ENCODE measurements at regions not wholly inside any gene's neighbourhood (a gene's known extent, or its start where the extent isn't known, plus 50 kb on each side); places are given as distances from the start of the nearest gene placed in this dataset.
"Not testable (repeated sequence)": the region's sequence is repeated elsewhere in the genome, so short reads cannot be mapped to it uniquely, and the experiment has no call there.

DNA sequence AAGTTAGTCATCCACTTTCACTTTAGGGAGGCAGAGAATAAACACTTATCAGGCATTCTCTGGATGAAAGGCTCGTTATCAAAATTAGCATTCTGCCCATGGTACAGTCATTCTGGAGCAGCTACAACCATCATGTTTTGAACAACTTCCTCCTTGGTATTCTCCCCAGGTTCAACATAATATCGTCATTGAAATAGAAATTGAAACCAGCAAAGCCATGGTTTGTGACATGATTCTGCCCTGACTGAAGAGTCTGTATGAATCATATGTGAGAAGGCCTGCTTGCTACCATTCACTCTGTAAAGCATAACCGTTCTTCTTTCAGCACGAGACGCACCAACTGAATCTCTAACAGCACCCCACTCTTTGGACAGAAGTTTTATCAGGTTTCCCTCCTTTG lies 127.5 kb upstream of the RADX start:
- H3K9me3 ChIP-seq (ENCODE audit: control insufficient read depth, low read length): no peaks in the 10 kb centered on the region
- no peak overlapping the region for H3K27ac Mint-ChIP-seq
- H3K4me3 ChIP-seq (ENCODE audit: low read length): no peak overlapping the region
- H3K9me3 Mint-ChIP-seq: peaks cover 28% of the 10 kb centered on the region
- H3K4me3 Mint-ChIP-seq: no peak overlapping the region
- no peaks in the 10 kb centered on the region for H3K36me3 Mint-ChIP-seq (ENCODE audit: low read depth)
- WGBS, 2 experiments (ENCODE audit: insufficient coverage in 1 of 2, insufficient read length in 1 of 2): 86 to 88% methylated on average over 1 to 5 of the region's 5 CpGs
- TF ChIP-seq, protein P1, sequence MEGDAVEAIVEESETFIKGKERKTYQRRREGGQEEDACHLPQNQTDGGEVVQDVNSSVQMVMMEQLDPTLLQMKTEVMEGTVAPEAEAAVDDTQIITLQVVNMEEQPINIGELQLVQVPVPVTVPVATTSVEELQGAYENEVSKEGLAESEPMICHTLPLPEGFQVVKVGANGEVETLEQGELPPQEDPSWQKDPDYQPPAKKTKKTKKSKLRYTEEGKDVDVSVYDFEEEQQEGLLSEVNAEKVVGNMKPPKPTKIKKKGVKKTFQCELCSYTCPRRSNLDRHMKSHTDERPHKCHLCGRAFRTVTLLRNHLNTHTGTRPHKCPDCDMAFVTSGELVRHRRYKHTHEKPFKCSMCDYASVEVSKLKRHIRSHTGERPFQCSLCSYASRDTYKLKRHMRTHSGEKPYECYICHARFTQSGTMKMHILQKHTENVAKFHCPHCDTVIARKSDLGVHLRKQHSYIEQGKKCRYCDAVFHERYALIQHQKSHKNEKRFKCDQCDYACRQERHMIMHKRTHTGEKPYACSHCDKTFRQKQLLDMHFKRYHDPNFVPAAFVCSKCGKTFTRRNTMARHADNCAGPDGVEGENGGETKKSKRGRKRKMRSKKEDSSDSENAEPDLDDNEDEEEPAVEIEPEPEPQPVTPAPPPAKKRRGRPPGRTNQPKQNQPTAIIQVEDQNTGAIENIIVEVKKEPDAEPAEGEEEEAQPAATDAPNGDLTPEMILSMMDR (conservative IDR thresholded peaks at IDR 0.05): no peak
- no peak overlapping the region for H3K9ac ChIP-seq (ENCODE audit: extremely low read depth, low read length, poor library complexity, severe bottlenecking)
- peaks cover 6% of the 10 kb centered on the region for H3K27me3 ChIP-seq (ENCODE audit: control insufficient read depth, insufficient read depth, low read length, poor library complexity, severe bottlenecking)
- H3K27ac ChIP-seq (ENCODE audit: low read depth, low read length): no peak overlapping the region
- H3K4me1 Mint-ChIP-seq: no peaks in the 10 kb centered on the region
- no peaks in the 10 kb centered on the region for H3K4me1 ChIP-seq (ENCODE audit: control insufficient read depth, insufficient read depth, low read length)
- no peak for DNase-seq
- H3K27me3 Mint-ChIP-seq (ENCODE audit: insufficient read depth): peaks cover 40% of the 10 kb centered on the region
- H3K36me3 ChIP-seq (ENCODE audit: control insufficient read depth, insufficient read depth, low read length): no peaks in the 10 kb centered on the region

DNA sequence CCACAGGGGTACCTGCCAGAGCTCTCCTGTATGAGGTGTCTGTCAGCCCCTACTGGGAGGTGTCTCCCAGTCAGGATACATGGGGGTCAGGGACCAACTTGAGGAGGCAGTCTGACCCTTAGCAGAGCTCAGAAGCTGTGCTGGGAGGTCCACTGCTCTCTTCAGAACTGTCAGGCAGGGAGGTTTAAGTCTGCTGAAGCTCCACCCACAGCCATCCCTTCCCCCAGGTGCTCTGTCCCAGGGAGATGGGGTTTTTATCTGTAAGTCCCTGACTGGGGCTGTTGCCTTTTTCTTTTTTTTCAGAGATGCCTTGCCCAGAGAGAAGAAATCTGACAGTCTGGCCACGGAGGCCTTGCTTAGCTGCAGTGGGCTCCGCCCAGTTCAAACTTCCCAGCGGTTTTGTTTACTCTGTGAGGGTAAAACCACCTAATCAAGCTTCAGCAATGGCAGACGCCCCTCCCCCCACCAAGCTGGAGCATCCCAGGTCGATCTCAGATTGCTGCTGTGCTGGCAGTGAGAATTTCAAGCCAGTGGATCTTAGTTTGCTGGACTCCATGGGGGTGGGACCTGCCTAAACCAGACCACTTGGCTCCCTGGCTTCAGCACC lies 118.5 kb upstream of the RADX start:
- H3K4me1 Mint-ChIP-seq: peaks cover 11% of the 10 kb centered on the region
- peaks cover 73% of the 10 kb centered on the region for H3K9me3 Mint-ChIP-seq
- DNase-seq: peak; percentile 87
- H3K36me3 Mint-ChIP-seq (ENCODE audit: low read depth); H3K27ac Mint-ChIP-seq; H3K27ac ChIP-seq (ENCODE audit: low read depth, low read length); H3K36me3 ChIP-seq (ENCODE audit: control insufficient read depth, insufficient read depth, low read length); H3K9ac ChIP-seq (ENCODE audit: extremely low read depth, low read length, poor library complexity, severe bottlenecking); H3K4me1 ChIP-seq (ENCODE audit: control insufficient read depth, insufficient read depth, low read length); H3K9me3 ChIP-seq (ENCODE audit: control insufficient read depth, low read length); H3K27me3 ChIP-seq (ENCODE audit: control insufficient read depth, insufficient read depth, low read length, poor library complexity, severe bottlenecking): not testable (repeated sequence)
- peak overlapping the region; percentile 38 for H3K4me3 Mint-ChIP-seq
- peak overlapping the region; percentile 17 for H3K4me3 ChIP-seq (ENCODE audit: low read length)
- H3K27me3 Mint-ChIP-seq (ENCODE audit: insufficient read depth): peaks cover 14% of the 10 kb centered on the region
- 15% methylated on average over 5 of the region's 5 CpGs; no CpG with 5 or more reads in 1 of the 2 experiments for WGBS, 2 experiments (ENCODE audit: insufficient coverage in 1 of 2, insufficient read length in 1 of 2)

DNA sequence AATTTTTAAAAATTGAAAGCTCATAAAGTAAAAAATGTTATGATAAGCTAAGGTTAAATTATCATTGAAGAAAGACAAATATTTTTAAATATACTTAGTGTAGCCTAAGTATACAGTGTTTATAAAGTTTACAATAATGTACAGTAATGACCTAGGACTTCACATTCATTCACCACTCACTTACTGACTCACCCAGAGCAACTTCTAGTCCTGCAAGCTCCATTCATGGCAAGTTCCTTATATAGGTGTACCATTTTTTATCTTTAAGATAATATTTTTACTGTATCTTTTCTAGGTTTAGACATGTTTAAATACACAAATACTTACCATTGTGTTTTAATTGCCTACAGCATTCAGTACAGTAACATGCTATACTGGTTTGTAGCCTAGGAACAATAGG lies 112.3 kb upstream of the RADX start:
- H3K4me3 Mint-ChIP-seq: no peak overlapping the region
- H3K27me3 Mint-ChIP-seq (ENCODE audit: insufficient read depth): peaks cover 2% of the 10 kb centered on the region
- no peaks in the 10 kb centered on the region for H3K4me1 ChIP-seq (ENCODE audit: control insufficient read depth, insufficient read depth, low read length)
- no peaks in the 10 kb centered on the region for H3K9me3 ChIP-seq (ENCODE audit: control insufficient read depth, low read length)
- no peak overlapping the region for H3K27ac Mint-ChIP-seq
- H3K36me3 Mint-ChIP-seq (ENCODE audit: low read depth): no peaks in the 10 kb centered on the region
- TF ChIP-seq, protein P1 (conservative IDR thresholded peaks at IDR 0.05): no peak
- H3K4me3 ChIP-seq (ENCODE audit: low read length): no peak overlapping the region
- no peak overlapping the region for H3K27ac ChIP-seq (ENCODE audit: low read depth, low read length)
- no peak overlapping the region for H3K9ac ChIP-seq (ENCODE audit: extremely low read depth, low read length, poor library complexity, severe bottlenecking)
- peaks cover 42% of the 10 kb centered on the region for H3K9me3 Mint-ChIP-seq
- DNase-seq: no peak
- peaks cover 5% of the 10 kb centered on the region for H3K4me1 Mint-ChIP-seq
- H3K27me3 ChIP-seq (ENCODE audit: control insufficient read depth, insufficient read depth, low read length, poor library complexity, severe bottlenecking): no peaks in the 10 kb centered on the region
- no peaks in the 10 kb centered on the region for H3K36me3 ChIP-seq (ENCODE audit: control insufficient read depth, insufficient read depth, low read length)
